ENCODE measurements at regions not wholly inside any gene's neighbourhood (a gene's known extent, or its start where the extent isn't known, plus 50 kb on each side); places are given as distances from the start of the nearest gene placed in this dataset.

- DNase-seq (ENCODE audit: low spot score in 2 of 2) = no peak
- no peaks in the 10 kb centered on the region for H3K36me3 ChIP-seq
- no peak overlapping the region for H3K27ac ChIP-seq
- H3K4me1 ChIP-seq = peaks cover 0 to 6% (median 0%) of the 10 kb centered on the region in 4 donors
- no peaks in the 10 kb centered on the region for H3K9me3 ChIP-seq
- no peaks in the 10 kb centered on the region for H3K27me3 ChIP-seq
- no peak overlapping the region for H3K4me3 ChIP-seq
- WGBS, 2 donors = 89 to 95% methylated on average over 4 of the region's 4 CpGs
- TF ChIP-seq POLR2A (IDR thresholded peaks at IDR 0.05) = no peak
- no peak for TF ChIP-seq CTCF (IDR thresholded peaks at IDR 0.05)
- TF ChIP-seq EP300 (IDR thresholded peaks at IDR 0.05) = no peak
Measured at GRCh38 chr12:16881986-16882570, 276.1 kb upstream of the LMO3 start.

- Histone ChIP-seq H3K9me3 (no peaks in the 10 kb centered on the region), H3K27me3 (no peaks in the 10 kb centered on the region), H3K4me1 (peaks cover 0 to 6% (median 0%) of the 10 kb centered on the region in 4 donors), H3K4me3 (no peak overlapping the region), H3K27ac (no peak overlapping the region), H3K36me3 (no peaks in the 10 kb centered on the region)
- DNase-seq (ENCODE audit: low spot score in 2 of 2) = no peak
- TF ChIP-seq CTCF (IDR thresholded peaks at IDR 0.05) (no peak), POLR2A (IDR thresholded peaks at IDR 0.05) (no peak)
- 41 to 44% methylated on average over 10 of the region's 10 CpGs for WGBS, 2 donors
Measured at GRCh38 chr12:16880864-16881285, 274.9 kb upstream of the LMO3 start.

GRCh38 chr12:16870845-16871244 is 264.9 kb upstream of the LMO3 start:
- Histone ChIP-seq H3K27me3 (no peaks in the 10 kb centered on the region), H3K4me1 (no peaks in the 10 kb centered on the region), H3K9me3 (peaks cover 0 to 7% (median 0%) of the 10 kb centered on the region in 4 donors), H3K36me3 (no peaks in the 10 kb centered on the region), H3K4me3 (no peak overlapping the region), H3K27ac (no peak overlapping the region)
- WGBS, 2 donors = 57 to 66% methylated on average over 1 of the region's 1 CpG
- TF ChIP-seq EP300 (IDR thresholded peaks at IDR 0.05) = no peak
- no peak for TF ChIP-seq POLR2A (IDR thresholded peaks at IDR 0.05)
- TF ChIP-seq CTCF (IDR thresholded peaks at IDR 0.05) = no peak
- no peak for DNase-seq (ENCODE audit: low spot score in 2 of 2)

- Histone ChIP-seq H3K4me3 (no peak overlapping the region), H3K4me1 (no peaks in the 10 kb centered on the region), H3K27ac (no peak overlapping the region), H3K36me3 (no peaks in the 10 kb centered on the region), H3K27me3 (no peaks in the 10 kb centered on the region), H3K9me3 (no peaks in the 10 kb centered on the region)
- TF ChIP-seq EP300 (IDR thresholded peaks at IDR 0.05) = no peak
- no peak for TF ChIP-seq CTCF (IDR thresholded peaks at IDR 0.05)
- no peak for TF ChIP-seq POLR2A (IDR thresholded peaks at IDR 0.05)
- DNase-seq (ENCODE audit: low spot score in 2 of 2) = no peak
Measured at GRCh38 chr12:16863742-16864141, 257.8 kb upstream of the LMO3 start.

GRCh38 chr12:16857456-16857923 is 251.5 kb upstream of the LMO3 start:
- Histone ChIP-seq H3K4me1 (no peaks in the 10 kb centered on the region), H3K27me3 (no peaks in the 10 kb centered on the region), H3K36me3 (no peaks in the 10 kb centered on the region), H3K4me3 (no peak overlapping the region), H3K27ac (no peak overlapping the region), H3K9me3 (no peaks in the 10 kb centered on the region)
- no peak for DNase-seq (ENCODE audit: low spot score in 2 of 2)
- TF ChIP-seq POLR2A (IDR thresholded peaks at IDR 0.05) (no peak), CTCF (IDR thresholded peaks at IDR 0.05) (no peak), EP300 (IDR thresholded peaks at IDR 0.05) (no peak)
- WGBS, 2 donors = 74 to 81% methylated on average over 1 of the region's 1 CpG
